GM19463 (cell line): ENCODE measurements at regions not wholly inside any gene's neighbourhood (a gene's known extent, or its start where the extent isn't known, plus 50 kb on each side); places are given as distances from the start of the nearest gene placed in this dataset.
A peak's percentile ranks its signal among the peaks of the same experiment; 100 is the strongest.
"Not testable (repeated sequence)": the region's sequence is repeated elsewhere in the genome, so short reads cannot be mapped to it uniquely, and the experiment has no call there.

ENCODE experiments used
- ATAC-seq: cut with Tn5 transposase; IDR thresholded peaks from one replicate; pipeline ENCODE4 v1.9.1; 2021; ENCODE audit warnings: mild to moderate bottlenecking, moderate library complexity; ENCODE audit not compliant: unreplicated experiment

GRCh38 chr10:23493711-23494110, 54.8 kb downstream of the OTUD1 start:
- ATAC-seq, result no peak

DNA sequence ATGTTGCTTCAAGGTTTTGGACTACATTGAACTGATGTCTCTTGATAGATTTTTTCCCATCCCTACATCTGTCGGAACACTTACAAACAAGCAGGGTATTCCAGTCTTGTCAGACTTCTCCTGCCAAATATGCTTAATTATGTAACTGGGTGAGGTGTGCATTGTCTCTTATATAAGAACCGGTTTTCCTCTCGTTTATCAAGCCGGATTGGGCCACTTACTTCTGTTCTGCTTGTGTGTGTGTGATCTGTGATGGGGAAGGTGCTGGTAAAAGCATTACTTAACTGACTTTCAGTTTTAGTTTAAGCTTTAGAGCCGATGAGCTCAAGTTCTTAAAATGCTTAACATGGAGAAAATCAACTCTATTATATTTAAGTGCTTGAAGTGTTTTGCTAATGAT, 57.9 kb downstream of the OTUD1 start:
- ATAC-seq, result no peak

- ATAC-seq, result no peak
These were observed 60.7 kb downstream of the OTUD1 start for GRCh38 chr10:23499372-23500132.

DNA sequence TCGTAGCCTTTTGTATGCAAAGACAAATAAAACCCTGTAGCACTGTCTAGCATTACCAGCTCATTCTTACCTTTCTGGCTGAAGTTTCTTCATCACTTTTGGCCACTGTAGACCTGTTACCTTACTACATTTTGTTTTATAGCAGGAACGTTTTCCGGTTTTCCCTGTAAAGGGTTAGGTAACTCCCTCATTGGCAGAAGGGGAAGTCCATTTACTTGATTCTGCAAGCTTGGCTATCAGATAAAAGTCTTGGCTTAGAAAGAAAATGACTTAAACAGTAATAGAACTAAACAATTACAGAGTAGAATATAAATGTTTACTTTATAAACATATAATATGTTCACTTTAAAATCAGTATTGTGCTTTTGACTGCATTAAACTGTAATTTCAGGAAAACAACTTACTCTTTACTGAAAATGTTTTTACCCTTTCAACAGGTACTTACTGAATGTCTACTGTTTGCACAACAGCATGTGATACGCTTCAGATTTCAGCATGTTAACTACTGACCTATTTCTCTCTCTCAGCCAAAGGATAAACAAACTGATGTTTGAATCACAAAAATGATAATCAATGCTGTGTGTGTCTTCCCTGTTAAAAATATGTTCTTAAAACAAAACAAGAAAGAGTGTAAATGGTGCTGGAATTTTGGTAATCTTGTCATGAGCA, 67.1 kb downstream of the OTUD1 start:
- ATAC-seq, result no peak

- no peak for ATAC-seq
These were observed 73.6 kb downstream of the OTUD1 start for GRCh38 chr10:23512355-23513058.

DNA sequence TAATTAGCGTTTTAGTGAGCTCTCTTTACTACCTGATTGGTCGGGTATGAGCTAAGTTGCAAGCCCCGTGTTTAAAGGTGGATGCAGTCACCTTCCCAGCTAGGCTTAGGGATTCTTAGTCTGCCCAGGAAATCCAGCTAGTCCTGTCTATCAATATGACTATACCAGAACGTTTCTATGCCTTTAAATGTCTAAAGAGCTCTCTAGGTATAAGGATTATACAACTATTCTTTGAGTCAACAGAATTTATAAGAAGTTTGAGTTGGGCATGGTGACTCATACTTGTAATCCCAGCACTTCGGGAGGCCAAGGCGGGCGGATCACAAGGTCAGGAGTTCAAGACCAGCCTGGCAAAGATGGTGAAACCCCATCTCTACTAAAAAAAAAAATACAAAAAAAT, 74.7 kb downstream of the OTUD1 start:
- ATAC-seq, result not testable (repeated sequence)

DNA sequence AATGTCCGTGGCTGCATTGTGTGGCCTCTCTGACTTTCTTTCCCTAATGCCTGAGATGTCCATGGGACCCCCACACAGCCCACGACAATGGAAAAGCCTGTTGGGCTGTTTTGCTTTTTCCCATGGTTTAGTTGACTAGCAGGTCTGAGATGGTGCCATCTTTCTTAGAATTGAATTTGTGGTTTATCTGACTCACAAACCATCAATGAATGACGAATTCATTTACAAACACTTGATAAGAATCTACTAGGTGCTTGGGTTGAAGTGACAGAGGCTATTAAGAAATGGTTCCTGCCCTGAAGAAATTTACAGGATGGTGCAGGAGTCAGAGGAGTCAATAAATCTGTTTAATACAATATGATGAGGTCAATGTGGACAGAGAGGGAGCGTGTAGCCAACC, 75.4 kb downstream of the OTUD1 start:
- ATAC-seq, result no peak

DNA sequence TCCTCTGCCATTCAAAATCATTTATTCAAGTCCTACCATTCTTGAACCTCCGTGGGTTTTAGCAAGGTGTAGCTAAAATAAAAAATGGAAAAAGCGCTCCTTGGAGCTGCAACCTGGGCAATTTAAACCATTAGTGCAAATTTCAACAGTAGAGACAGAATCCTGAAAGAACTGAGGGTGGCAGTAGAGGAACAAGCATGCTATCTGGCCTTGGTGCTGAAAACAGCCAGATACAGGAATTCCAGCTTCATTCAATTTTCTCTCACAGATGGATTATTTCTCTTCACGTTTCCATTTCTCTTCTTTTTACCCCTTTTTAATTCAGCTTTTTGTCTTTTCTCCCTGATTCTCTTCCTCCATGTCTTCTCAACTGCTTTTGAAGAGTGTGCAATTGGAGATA, 77.7 kb downstream of the OTUD1 start:
- ATAC-seq, result no peak

DNA sequence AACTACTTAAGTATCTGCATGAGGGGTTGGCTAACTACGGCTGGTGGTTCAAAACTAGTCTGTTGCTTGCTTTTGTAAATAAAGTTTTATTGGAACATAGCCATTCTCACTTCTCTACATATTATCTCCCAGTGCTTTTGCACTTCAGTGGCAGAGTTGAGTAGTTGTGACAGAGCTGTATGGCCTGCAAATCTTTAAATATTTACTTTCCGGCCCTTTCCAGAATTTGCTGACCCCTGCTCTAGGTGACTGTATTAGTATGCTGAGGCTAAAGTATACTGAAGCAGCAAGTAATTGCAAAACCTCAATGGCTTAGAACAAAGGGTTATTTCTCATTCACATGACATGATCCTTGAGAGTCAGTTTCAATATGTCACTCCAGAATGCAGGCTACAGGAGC, 78.3 kb downstream of the OTUD1 start:
- no peak for ATAC-seq

- no peak for ATAC-seq
These were observed 82.9 kb downstream of the OTUD1 start for GRCh38 chr10:23521735-23522134.

GRCh38 chr10:23522345-23522744, 83.5 kb downstream of the OTUD1 start:
- ATAC-seq, result no peak

- ATAC-seq, result no peak
These were observed 84.4 kb downstream of the OTUD1 start for GRCh38 chr10:23523251-23523650.

GRCh38 chr10:23525406-23525805, 86.5 kb downstream of the OTUD1 start:
- ATAC-seq, result peak; percentile 47

- ATAC-seq, result no peak
These were observed 89.5 kb downstream of the OTUD1 start for GRCh38 chr10:23528419-23528818.

GRCh38 chr10:23529625-23530024, 90.8 kb downstream of the OTUD1 start:
- ATAC-seq, result no peak

DNA sequence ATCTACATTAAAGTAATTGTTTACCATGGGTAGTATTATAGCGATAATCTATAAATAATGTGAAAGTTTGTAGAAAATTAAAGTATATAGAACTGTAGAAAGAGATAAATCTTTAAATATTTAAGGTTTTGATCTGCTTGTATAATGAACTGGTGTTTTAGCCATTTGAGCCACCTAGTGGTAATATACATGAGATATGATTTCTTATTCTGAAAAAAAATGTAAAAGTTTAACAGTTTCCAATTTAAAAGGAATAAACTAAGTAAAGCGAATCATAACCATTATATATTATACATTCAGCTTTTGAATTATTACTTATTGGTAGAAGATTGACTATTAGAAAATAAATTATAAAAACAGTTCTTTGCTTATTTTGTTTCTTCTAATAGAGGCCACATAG, 91.2 kb downstream of the OTUD1 start:
- ATAC-seq, result no peak

- ATAC-seq, result no peak
These were observed 94.3 kb downstream of the OTUD1 start for GRCh38 chr10:23533212-23533611.

DNA sequence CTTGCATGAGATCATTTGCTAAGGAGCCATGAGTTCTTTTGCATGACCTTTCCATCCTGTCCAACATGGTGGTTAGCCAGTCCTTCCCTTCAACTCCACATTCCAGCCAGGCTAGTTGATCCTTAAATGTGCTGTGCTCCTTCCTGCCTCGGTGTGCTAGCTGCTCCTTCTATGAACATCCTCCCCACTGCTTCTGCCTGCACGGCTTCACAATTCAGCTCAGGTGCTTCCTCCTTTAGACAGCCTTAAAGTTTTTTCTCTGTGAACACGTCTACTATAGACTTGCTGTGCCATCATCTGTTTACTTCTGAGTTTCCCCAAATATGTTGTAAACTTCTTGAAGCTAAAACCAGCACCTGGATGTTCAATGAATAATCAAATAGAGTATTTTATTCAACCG, 95.5 kb downstream of the OTUD1 start:
- no peak for ATAC-seq

- no peak for ATAC-seq
These were observed 95.9 kb downstream of the OTUD1 start for GRCh38 chr10:23534761-23535160.

DNA sequence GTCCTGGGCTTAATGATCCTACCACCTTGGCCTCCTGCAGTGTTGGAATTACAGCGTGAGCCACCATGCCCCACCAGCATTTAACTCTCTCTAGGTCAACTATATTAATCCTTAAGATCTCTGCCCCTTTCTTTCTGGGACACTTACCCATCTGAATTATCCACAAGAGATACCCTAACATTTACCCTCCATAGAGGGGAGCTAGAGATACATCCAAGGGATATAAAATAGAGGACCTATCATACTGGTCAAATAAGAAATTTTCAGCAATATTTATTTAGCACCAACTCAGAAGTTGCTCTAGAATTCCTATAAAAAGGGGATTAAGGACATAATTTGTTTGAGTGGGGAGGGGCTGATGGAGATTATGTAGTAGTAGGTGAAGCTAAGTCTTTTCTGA, 96.5 kb downstream of the OTUD1 start:
- no peak for ATAC-seq

DNA sequence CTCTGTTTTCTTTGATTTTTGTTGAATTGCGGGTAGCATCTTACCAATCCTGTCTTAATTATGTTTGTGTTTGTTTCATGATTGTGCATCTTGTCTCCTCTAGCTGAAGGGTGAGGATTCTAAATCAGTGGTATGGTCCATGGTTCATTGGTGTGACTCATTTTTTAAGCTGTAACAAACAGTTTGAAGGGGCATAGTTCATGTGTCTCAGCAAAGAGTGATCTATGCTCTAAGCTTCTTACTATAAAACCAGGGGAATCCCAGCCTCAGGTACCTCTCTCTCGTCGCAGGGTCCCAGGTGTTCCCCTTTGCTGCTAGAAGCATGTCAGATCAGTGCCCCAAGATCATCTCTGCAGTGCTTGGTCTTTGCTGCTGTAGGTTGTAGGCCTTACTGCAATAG, 100.1 kb downstream of the OTUD1 start:
- no peak for ATAC-seq

DNA sequence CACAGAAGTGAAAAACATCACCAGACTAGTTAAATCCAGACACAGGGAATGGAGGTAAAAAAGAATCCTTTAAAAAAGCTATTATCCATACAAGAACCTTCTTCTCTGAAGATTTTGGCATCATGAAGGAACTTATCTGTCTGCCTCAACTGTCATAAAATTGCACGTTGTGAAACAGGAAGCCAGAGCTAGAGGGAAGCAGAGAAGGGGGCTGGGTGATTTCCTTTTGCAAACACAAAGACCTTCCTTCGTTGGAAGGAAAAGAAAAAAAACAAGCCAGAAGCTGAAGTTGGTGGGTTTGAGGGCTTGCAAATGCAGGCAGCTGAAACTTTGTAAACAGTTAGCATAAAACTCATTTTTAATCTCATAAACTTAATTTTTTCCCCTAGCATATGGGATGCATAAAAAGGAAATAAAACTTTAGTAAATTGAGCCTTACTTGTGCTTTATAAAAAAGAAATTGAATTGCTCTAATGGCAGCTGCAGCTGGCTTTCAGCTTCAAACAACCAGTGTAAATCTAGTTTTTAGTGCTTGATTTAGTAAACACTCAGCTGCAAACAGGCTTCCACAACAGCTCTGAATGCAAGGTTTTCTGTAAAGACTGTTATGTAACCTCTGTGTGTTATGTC, 101.6 kb downstream of the OTUD1 start:
- ATAC-seq, result no peak
